Smooth muscle cell of the brain vasculature (primary cell): ENCODE measurements at regions not wholly inside any gene's neighbourhood (a gene's known extent, or its start where the extent isn't known, plus 50 kb on each side); places are given as distances from the start of the nearest gene placed in this dataset.

Source experiments
- DNase-seq: peaks from one replicate; pipeline ENCODE4 v3.0.0-alpha.2; 2012; ENCODE audit warnings: low read depth, low spot score

- DNase-seq = no peak
Observed at GRCh38 chr12:94062194-94062593, 86.2 kb upstream of the PLXNC1 start.

GRCh38 chr12:94062796-94063635 lies 85.4 kb upstream of the PLXNC1 start:
- no peak for DNase-seq

DNA sequence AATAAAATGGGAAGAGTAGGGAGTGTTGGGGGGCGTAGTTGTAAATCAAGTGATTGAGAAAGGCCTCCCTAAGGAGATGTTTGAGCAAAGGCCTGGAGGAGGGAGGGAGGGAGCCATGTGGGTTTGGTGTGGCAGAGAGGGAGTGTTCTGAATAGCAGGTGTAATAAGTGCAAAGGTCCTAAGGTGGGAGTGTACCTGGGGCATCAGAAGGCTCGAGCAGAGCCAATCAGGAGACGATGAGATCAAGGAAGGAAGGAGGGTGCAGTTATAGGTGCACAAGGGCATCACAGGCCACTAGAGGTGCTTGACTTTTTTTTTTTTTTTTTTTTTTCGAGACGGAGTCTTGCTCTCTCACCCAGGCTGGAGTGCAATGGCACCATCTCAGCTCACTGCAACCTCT lies 77.9 kb upstream of the PLXNC1 start:
- DNase-seq = no peak

GRCh38 chr12:94071258-94071657 lies 77.1 kb upstream of the PLXNC1 start:
- DNase-seq = no peak

DNA sequence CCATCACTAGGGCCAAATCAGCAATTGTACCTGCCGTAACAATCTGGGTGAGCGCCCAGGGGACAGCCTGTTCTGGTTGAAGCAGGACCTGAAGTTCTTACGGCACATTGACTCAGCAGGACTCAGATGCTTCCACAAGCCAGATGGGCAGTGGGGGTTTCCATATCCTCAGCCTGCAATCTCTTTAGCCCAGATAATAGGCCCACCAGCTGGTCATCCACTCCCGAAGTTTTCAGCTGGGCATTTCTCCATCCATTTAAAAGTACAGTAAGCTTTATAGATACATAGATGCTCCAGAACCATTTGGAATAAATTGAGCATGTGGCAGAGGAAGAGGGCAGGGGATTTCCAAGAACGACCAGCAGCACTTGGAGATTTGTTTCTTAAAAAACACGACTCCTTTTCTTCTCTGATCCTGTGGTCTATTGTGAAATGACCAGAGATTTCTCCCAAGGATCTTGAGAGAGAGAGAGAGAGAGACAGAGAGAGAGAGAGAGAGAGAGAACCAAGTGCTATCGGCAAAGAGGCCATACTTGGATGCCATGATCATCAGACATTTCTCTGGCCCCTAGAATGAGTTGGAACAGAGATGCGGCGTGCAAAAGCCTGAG lies 74.8 kb upstream of the PLXNC1 start:
- no peak for DNase-seq

DNA sequence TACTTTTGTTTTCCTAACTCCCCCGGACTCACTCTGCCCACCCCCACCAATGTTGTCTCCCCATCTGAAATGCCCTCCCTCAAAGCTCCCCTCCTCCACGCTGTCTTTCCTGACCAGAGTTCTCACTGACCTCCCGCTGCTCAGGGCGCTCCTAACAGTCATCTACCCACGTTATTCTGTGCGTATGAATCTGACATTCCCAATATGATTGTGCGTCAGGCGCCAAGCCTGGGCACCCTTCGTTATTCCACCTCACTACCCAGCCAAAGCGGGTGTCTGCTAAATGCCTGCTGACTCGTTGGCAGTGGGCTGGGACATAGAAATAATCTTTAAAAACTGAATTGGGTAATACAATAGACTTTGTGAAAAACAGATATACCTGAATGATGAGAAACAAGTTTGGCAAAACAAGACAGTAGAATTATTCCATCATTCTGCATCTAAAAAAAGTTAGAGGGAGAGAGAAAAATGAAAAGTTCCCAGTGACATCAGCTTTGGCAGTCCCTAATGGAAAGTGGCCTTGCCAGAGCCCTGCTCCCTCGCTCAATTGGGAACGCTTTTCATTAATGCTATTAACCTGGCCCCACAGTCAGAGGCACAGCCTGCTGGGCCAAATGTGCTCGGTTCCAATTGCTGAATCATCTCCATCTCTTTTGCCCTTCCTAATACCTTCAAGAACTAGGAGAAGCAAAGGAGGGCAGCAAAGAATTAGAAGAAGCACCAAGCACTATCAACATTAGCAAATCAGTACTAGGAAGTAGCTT lies 74.0 kb upstream of the PLXNC1 start:
- DNase-seq = no peak

DNA sequence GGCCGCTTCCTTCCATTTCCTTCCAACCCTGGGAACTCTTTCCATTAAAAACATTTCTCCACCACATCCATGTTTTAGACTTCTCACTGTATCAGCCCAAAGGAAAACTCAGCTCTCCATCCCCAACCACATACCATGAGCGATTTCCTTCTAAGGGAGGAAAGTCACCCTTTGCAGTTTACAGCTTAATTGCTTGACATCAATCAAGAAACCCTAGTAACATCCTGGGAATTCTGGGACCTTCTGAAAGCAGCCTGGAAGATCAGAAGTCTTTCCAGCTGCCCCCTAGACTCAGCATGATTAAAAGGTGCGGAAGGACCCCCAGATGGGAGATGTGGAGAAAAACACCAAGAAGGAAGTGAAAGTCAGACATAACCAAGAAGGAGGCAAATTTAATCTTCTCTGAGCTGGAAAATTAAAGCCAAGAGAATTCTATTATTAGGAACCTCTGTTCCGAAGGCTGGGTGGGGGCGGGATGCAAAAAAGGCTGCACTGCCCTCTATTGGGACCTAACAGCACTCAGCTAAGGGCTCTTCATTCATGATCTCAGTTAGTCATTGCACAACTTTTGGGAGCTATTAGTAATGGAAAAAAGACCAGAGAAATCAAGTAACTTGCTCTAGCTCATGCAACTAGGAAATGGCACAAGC lies 73.3 kb upstream of the PLXNC1 start:
- DNase-seq = peak; percentile 44

- DNase-seq = no peak
Observed at GRCh38 chr12:94077209-94077608, 71.2 kb upstream of the PLXNC1 start.

DNA sequence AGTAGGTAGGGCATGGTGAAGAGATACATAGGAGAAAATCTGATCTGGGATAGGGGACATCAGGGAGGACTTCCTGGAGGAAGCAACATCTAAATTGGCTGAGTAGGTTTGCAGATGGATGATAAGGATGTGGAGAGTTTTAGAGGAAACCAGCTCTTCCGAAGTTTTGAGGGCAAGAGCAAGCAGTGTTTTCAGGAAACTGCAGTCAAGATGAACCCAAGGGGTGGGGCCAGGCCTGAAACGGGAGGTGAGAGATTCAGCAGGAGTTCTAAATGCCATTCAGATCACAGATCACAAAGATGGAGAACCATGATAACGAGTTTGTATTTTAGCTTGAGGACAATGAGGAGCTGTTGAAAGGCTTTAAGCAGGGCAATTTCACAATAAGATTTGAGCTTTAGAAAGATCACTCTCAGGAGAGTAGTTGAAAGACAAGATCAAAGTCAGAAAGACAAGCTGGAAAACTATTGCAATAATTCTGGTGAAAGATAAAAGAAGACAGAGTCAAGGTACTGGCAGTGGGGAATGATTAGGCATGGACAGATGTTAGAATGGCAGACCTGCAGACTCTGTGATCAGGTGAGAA lies 70.1 kb upstream of the PLXNC1 start:
- no peak for DNase-seq

DNA sequence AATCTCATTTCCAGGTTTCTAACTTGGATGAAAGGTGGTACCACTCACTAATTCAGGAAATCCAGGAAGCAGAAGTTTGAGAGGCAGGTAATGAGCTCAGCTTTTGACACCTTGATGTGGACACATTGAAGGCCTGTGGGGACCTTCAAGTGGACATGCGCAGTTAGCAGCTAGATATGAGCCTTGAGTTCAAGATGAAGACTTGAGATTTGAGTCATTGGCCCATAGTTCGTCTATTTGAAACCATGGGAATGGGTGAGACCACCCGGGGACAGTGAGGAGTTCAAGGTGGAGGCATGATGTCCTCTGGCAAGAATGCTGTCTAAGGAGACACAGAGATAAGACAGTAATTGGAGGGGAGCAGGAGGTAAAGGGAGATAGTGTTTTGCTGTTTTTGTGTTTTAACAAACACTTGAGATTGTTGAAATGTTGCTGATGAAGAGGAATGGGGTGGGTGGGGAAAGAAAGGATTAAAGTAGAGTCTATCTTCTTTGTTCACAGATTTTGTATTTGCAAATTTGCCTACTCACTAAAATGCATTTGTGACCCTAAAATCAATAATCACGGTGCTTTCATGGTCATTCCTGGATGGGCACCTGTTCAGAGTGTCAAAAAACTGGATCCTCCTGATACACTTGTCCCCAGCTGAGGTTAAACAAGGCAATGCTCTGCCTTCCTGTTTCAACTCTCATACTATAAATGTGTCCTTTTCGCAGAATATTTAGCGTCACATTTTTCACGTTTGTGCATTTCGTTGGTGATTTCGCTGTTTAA lies 69.5 kb upstream of the PLXNC1 start:
- no peak for DNase-seq

DNA sequence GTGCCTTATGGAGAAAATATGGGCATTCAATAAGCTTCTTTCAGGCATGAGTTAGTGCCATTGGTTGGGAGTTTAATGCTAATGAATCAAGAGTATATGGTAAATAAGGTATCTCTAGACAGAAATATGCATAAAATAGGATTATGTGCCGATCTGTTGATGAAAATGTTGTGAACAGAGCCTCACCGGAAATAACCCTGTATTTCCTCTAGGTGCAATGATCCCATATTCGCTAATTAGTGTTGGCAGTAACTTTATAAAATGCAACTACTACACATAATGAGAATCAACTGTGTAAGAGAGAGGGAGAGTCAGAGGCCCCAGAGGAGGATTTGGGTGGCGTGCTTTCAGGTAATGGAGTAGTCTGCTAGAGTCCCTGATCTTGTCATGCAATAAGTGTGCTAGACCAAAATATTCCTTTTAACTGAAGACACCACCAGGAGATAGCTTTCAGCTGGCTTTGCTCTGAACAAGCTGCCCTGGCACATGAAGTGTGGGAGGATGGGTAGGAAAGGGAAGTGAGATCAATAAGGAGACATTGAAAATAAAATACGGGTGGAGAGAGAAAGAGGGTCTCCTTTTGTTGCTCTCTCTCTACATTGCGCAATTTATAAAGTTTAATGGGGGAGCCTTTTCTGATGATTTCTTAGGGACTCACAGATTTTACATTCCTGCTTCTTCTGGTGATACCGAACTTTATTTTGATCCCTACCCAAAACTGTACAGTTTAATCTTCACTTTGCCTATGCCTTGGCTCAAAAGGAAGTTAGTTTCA lies 68.6 kb upstream of the PLXNC1 start:
- DNase-seq = no peak

DNA sequence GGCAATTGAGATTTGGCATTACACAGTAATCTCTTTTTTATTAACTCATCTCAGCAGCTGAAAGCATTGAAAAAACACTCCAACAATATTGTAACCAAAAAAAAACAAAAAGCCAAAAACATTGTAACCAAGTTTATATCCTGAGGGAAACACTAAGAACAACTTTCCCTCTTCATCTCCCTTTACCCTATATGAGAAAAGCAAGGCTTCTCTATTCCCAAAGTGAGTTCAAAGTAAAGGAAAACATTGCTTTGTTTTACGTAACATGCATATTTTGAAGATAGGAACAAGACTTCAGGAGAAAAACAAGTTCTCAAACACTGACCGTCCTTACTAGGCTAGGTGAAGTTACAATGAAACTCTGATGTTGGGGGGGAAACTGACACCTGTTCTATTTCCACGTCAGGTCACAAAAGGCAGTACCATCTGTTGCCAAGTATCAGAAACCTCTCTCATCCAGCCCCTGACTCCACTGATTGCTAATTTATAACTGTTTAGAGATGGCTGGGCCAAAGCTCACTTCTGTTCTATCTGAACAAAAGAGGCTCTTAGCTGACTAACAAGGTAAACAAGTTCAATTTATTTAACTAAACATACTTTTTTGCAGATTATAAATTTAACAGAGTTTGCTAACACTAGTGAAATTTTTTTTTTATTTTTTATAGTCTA lies 67.9 kb upstream of the PLXNC1 start:
- no peak for DNase-seq

GRCh38 chr12:94082690-94083089 lies 65.7 kb upstream of the PLXNC1 start:
- no peak for DNase-seq

GRCh38 chr12:94089891-94090290 lies 58.5 kb upstream of the PLXNC1 start:
- no peak for DNase-seq

DNA sequence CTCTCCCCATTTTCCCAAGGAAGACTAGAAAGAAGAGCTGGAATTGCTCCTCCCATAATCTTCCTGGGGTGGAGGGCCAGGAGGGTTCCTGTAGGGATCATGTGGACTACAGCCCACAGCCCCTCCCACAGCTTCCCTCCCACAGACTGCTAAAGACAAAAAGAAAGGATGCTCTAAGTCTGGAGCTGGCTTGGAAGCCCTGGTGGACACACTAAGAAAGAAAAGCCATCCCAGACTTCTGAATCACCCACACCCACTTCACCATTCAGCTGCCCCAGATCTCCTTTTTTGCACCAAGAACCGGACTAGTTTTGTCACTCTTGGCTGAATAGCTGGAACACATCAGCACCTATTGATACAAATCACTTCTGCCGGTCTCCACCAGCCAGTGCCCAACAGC lies 56.8 kb upstream of the PLXNC1 start:
- DNase-seq = no peak

DNA sequence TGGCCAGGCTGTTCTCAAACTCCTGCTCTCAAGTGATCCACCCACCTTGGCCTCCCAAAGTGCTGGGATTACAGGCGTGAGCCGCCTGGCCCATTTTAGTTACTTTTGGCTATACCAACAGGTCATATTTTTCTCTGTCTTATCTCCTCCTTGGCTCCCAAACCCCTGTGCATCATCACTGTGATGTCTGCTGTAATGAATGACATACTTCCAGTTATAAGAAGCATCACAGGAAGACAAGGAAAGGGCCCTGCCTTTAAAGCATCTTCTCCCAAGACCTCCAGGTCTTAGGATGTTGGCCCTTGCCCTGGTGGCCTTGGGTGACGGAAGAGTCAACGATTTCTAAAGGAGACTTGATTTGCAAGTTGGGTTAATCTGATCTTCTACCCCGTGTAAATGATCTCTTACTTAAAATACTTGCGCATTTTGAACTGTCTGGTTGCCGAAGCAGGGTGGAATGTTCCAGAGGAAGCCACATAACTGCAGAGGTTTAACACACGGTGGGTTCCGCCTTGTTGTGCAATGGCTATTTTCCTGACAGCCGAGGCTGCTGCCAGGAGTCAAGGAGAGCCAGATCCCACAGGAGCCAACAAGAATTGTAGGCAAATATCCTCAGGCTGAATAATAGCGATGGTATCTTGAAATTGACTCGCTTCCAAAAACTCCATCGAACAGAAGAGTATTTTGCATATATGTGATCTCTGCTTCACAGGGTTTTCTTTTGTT lies 55.7 kb upstream of the PLXNC1 start:
- no peak for DNase-seq

GRCh38 chr12:94094700-94095099 lies 53.7 kb upstream of the PLXNC1 start:
- DNase-seq = no peak

DNA sequence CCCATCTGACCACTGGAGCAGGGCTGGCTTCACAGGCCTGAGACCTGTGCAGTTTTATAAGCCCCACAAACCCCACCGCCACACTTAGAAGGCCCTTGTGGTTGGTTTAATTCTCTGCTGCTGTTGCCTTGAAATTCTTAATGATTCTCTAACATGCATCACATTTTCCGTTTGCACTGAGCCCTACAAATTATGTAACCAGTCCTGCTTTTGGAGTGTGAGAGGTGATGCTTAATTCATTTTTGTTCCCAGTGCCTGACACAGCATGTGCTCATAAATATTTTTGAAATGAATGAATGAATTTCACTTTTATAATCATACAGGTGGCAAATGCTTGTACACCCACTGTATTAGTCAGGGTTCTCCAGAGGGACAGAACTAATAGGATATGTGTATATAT lies 52.8 kb upstream of the PLXNC1 start:
- no peak for DNase-seq

DNA sequence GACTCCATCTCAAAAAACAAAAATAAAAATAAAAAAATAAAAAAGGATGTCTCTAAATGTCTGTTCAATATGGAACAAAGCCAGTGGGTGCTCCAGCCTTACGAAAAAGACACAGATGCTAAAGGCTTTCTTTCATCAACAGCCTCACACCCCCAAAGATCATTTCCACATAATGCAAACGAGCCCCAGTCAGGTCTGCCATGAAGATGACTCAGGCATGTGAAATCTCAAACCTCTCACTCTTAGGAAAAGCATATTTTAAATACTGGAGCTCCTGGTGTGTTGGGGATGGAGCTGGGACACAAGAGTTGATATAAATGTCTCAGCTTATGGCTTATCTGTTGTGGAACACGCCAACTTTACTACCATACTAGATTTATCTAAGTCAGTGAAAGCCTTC lies 49.9 kb upstream of the PLXNC1 start:
- no peak for DNase-seq
